Coronary artery (tissue), 2 donors: ENCODE measurements at regions not wholly inside any gene's neighbourhood (a gene's known extent, or its start where the extent isn't known, plus 50 kb on each side); places are given as distances from the start of the nearest gene placed in this dataset.
A peak's percentile ranks its signal among the peaks of the same experiment; 100 is the strongest.

ENCODE experiments used
- DNase-seq: peaks from one replicate; pipeline ENCODE4 v3.0.0-alpha.2; 2017; ENCODE audit warnings: low spot score
- H3K27ac ChIP-seq, 2 donors: fragments of 200-600 bp; sonication (generic); one replicate each; pipeline ENCODE4 v1.5.1; 2016 to 2019
- H3K4me3 ChIP-seq: fragments of 200-600 bp; sonication (generic); 2 replicates; pipeline ENCODE4 v1.5.1; 2016; ENCODE audit warnings: mild to moderate bottlenecking, moderate library complexity
- CTCF ChIP-seq: fragments of 200-600 bp; sonication (generic); IDR thresholded peaks from one replicate; pipeline ENCODE4 v1.5.1; 2019; ENCODE audit warnings: antibody characterized with exemption

- no peak for TF ChIP-seq CTCF
- no peak for DNase-seq
- H3K27ac ChIP-seq = no peak overlapping the region
- H3K4me3 ChIP-seq = no peak overlapping the region
Observed at GRCh38 chr2:7933672-7934071, 748.2 kb upstream of the ID2 start.

GRCh38 chr2:7934476-7934875, 747.4 kb upstream of the ID2 start:
- no peak for DNase-seq
- no peak for TF ChIP-seq CTCF
- Histone ChIP-seq H3K27ac (no peak overlapping the region), H3K4me3 (no peak overlapping the region)

GRCh38 chr2:7937082-7937481, 744.8 kb upstream of the ID2 start:
- no peak overlapping the region for H3K27ac ChIP-seq
- H3K4me3 ChIP-seq = no peak overlapping the region
- no peak for DNase-seq
- no peak for TF ChIP-seq CTCF

GRCh38 chr2:7940723-7941122, 741.1 kb upstream of the ID2 start:
- no peak overlapping the region for H3K4me3 ChIP-seq
- no peak for TF ChIP-seq CTCF
- DNase-seq = no peak
- no peak overlapping the region for H3K27ac ChIP-seq

GRCh38 chr2:7943446-7943845, 738.4 kb upstream of the ID2 start:
- Histone ChIP-seq H3K4me3 (no peak overlapping the region), H3K27ac (no peak overlapping the region)
- DNase-seq = no peak
- no peak for TF ChIP-seq CTCF

GRCh38 chr2:7945026-7945425, 736.8 kb upstream of the ID2 start:
- no peak for TF ChIP-seq CTCF
- DNase-seq = no peak
- Histone ChIP-seq H3K4me3 (no peak overlapping the region), H3K27ac (no peak overlapping the region)

GRCh38 chr2:7950035-7950612, 731.7 kb upstream of the ID2 start:
- Histone ChIP-seq H3K4me3 (peak overlapping the region; percentile 11), H3K27ac (peak overlapping the region; percentile 10 to 36)
- DNase-seq = no peak
- no peak for TF ChIP-seq CTCF
